HFF-Myc (cell line): ENCODE measurements at regions not wholly inside any gene's neighbourhood (a gene's known extent, or its start where the extent isn't known, plus 50 kb on each side); places are given as distances from the start of the nearest gene placed in this dataset.

Source experiments
- DNase-seq: peaks from one replicate; pipeline ENCODE4 v3.0.0-alpha.2; 2011; ENCODE audit warnings: low read depth; ENCODE audit errors: extremely low read depth
- H3K4me3 ChIP-seq: replicated peaks from 2 replicates; pipeline ENCODE4 v1.5.1; 2011; ENCODE audit warnings: low read depth, mild to moderate bottlenecking, control low read depth, low read length
- TF ChIP-seq, protein P1 (sequence below): IDR thresholded peaks from 2 replicates; pipeline ENCODE4 v1.5.1; 2012; ENCODE audit warnings: mild to moderate bottlenecking, low read depth, low read length, control low read depth; ENCODE audit errors: missing control alignments

DNA sequence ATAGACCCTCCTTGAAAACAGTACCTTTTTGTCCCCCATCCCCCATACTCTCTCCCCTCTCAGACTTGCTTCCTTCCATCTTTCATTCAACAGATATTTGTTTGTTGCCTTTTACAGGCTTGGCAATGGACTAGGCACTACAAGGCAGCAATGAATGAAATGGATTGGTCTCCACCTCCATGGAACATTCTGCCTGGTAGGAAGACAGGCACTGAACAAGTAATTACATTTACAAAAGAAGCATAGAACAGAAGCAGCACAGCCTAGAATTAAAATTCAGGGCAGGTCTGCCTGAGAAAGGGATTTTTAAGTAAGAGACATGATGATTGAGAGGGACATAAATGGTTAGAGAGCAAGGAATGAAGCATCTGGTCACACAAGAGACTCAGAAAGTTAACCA is 346.1 kb downstream of the GRXCR1 start:
- no peak overlapping the region for H3K4me3 ChIP-seq
- DNase-seq = no peak
- TF ChIP-seq, protein P1, sequence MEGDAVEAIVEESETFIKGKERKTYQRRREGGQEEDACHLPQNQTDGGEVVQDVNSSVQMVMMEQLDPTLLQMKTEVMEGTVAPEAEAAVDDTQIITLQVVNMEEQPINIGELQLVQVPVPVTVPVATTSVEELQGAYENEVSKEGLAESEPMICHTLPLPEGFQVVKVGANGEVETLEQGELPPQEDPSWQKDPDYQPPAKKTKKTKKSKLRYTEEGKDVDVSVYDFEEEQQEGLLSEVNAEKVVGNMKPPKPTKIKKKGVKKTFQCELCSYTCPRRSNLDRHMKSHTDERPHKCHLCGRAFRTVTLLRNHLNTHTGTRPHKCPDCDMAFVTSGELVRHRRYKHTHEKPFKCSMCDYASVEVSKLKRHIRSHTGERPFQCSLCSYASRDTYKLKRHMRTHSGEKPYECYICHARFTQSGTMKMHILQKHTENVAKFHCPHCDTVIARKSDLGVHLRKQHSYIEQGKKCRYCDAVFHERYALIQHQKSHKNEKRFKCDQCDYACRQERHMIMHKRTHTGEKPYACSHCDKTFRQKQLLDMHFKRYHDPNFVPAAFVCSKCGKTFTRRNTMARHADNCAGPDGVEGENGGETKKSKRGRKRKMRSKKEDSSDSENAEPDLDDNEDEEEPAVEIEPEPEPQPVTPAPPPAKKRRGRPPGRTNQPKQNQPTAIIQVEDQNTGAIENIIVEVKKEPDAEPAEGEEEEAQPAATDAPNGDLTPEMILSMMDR = no peak

DNA sequence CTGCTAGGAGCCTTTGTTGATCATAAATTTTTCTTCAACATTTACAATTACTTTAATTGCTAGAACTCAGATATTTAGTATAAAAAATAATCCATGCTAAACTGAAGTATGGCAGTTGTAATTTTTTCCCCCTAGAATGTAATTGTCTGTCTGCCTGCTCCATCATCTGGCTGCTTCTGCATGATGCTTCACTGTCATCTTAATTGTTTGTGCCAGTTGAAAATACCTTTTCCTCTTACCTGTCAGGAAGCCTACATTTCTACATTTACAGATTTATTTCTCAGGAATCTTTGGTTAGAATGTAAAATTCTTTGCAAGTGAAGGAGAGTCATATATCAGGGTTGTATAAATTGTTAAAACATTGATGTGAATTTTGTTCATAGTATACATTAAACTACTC is 348.6 kb downstream of the GRXCR1 start:
- H3K4me3 ChIP-seq = no peak overlapping the region
- TF ChIP-seq, protein P1 = no peak
- no peak for DNase-seq

DNA sequence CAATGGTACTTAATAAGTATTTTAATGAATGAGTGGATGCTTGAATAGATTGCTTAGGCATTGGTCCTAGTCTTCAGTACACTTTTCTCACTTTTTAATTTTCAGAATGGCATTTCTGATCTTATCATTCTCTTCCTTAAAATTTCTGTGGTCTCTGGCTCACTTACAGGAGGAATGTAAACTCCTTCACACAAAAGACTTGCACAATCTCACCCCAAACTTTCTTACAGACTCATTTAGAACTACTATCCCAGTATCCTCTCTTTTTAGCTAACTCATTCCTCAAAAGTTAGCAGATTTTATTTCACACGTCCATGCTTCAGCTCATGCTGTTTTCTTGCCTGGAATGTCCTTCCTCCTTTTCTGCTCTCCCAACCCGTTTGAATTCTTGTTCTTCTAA is 350.1 kb downstream of the GRXCR1 start:
- TF ChIP-seq, protein P1 = no peak
- DNase-seq = no peak
- H3K4me3 ChIP-seq = no peak overlapping the region

DNA sequence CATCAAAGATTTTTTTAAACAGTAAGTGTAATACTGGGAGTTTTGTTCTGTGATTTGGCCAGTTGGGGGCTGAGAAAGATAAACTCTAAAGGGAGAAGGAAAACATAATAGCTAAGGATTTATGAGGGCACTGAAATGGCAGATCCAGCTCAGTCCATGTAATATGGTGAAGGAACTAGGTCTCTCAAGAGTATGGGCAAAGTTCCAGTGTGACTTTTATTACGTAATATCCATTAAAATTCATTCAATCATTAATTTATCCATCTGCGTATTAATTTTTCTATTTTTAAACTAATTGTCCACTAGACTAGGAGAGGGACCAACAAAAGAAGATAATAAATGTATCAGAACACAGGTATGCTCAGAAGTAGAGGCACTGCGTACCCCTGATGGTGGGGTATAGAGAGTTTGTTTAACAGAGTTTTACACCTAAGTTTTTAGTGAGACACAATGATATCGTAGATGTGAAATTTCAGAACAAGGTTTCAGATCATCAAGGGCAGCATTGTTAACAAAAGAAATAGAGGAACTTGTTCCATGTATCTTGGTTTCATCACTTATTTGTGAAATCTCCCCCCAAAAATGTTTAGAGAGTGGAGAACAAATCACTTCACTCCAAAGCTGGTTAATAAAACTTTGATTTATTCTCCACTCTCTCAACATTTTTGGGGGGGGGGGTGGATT is 351.1 kb downstream of the GRXCR1 start:
- DNase-seq = no peak
- no peak overlapping the region for H3K4me3 ChIP-seq
- TF ChIP-seq, protein P1 = no peak

DNA sequence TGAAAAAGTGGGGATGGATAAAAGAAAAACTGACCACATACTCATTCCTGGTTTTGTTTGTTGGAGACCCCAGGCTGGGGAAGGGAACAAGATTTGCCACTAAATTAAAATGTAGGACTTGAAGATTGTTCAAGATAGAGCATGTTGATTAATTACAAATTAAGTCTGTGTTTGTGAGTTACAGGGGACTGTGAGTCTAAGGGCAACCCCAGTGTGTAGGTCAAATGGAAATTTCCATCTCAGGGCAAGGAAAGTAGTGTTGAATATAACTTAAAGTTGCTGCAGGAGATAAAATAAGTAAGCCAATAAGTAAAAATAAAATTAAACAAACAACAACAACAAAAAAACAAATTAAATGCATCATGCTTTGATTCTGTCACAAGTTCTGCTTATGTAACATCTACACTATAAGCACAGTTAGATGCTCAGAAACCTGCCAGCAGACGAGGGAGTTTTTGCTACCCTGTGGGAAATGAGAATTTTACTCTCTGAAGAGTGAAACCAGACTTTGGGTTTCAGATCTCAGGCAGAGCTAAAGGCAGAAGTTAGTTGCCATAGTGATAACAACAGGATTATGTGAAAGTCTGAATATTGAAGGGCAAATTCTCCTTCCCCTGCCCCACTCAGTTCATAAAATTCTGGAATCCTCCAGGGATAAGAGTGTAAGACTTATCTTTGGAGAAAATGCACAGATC is 352.3 kb downstream of the GRXCR1 start:
- DNase-seq = no peak

DNA sequence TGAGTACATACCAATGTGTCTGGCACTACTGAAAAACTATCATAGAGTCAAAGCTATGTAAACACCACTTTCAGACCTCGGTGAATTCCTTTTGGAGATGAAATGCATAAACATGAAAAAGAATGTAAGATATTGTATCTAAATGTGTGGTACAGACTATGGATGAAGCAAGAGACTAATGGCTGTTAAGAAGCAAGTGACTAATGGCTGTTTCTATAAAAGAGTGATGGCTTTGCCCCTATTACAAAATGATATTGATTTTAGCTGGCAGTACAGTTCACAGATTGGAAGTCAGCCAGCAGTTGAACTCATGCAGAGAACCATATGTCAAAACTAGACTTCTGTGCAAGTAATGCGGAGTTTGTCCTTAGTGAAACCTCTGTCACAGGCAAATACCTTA is 359.3 kb downstream of the GRXCR1 start:
- H3K4me3 ChIP-seq = no peak overlapping the region
- TF ChIP-seq, protein P1 = no peak
- DNase-seq = no peak

More for the DNA sequence above, 352.3 kb downstream of the GRXCR1 start:
- no peak overlapping the region for H3K4me3 ChIP-seq
- TF ChIP-seq, protein P1 = no peak
